ACHN (cell line): ENCODE measurements at regions not wholly inside any gene's neighbourhood (a gene's known extent, or its start where the extent isn't known, plus 50 kb on each side); places are given as distances from the start of the nearest gene placed in this dataset.

Source experiments
- DNase-seq: peaks from one replicate; pipeline ENCODE4 v3.0.0-alpha.2; 2015
- in situ Hi-C: cut with HindIII; loops from 2 replicates; pipeline ENCODE4 v1.10.0; 2017; ENCODE audit warnings: low sequenced_read_pairs, low pct_ligation_motif_present, low pct_unique_long_range_greater_than_20kb

DNA sequence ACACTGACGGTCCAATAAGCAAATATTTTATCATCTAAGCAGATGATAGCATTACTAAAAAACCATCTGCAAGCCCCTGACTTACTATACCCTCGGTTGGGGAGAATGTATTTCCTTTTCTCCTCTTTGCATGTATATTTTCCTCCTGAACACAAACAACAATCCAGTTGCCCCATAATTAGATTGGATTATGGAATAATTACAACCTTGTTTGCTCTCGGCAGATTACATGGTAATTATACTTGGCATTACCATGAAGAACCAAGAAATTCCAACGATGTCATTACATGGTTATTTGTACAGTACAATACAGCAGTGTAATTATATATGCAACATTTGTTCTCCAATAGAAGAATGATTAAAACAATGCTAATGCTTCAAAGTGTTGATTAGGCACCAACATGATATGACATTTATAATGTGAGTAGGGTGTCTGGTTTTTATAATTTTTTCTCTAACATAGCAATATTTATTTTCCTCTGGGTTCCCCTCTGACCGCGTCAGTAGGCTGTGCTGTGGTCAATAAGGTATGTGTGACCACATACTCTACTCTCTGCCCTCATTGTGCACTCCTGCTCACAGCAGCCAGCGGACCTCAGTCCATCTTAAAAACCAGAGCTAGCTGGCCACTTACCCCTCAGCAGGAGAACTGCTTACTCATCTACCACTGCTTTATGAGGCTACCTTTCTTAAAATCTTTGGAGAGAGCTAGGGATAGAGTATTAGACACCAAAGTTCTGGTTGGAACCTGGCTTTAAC, 176.1 kb downstream of the INSIG2 start:
- no peak for DNase-seq
- in situ Hi-C loops = no loop called here

DNA sequence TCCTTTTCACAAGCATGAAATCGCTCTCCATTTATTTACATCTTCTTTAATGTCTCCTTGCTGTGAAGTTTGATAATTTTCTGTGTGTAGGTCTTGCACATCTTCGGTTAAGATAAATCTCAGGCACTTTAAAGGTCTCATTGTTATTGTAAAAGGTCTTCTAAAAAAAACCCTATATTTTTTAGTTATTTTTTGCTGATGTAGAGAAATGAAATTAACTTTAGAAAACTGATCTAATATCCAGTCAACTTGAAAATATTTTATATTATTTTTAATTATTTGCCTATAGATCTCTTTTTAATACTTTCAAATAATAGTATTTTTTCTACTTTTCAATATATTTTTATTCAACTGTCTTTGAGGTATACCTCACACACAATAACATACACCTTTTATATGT, 169.4 kb downstream of the INSIG2 start:
- DNase-seq = no peak
- in situ Hi-C loops = no loop called here

DNA sequence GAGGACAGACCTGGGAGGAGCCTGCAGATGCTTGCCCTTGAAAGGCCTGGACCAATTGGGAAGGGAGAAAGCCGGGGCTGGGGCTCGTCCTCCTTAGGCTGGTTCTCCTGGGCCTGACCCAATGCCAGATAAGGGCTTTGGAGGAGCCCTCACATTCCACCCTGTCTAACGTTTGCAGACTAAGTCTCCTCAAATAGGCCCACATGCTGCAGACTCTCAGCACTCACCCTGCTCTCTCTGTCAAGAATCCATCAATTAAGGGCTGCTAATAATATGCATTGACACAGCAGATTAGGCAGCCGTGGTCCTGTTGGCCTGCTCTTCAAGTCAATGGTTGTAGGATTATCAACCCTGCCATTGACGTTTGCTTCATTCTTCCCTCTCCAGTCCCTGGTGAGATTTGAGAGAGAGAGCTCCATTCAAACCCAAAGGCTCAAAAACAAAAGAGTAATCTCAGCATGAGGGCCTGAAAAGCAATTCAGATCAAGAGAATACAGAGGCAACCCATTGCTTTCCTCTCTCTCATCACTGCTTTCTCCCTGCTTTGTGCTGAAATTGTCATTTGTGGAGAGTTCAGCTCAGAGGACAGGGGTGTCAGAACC, 167.6 kb downstream of the INSIG2 start:
- no peak for DNase-seq
- in situ Hi-C loops = no loop called here

DNA sequence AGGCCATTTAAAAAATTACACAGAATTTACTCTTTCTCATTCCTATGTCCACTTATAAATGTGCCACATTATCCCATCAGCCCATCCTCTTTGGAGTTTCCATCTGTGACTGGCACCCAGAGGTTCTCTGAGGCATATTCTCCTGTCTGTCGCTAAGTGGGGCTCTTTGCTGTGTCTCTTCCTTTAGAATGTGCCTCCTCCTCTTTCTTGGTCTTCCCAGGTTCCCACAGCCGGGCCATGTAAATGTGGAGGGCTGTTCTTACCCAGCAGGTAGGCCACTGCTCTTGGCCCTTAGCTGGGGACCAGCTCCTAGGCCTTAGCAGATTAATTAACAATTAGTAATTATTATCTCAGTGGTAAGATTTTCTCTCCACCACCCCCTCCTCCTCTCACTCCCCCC, 167.0 kb downstream of the INSIG2 start:
- in situ Hi-C loops = no loop called here
- no peak for DNase-seq

DNA sequence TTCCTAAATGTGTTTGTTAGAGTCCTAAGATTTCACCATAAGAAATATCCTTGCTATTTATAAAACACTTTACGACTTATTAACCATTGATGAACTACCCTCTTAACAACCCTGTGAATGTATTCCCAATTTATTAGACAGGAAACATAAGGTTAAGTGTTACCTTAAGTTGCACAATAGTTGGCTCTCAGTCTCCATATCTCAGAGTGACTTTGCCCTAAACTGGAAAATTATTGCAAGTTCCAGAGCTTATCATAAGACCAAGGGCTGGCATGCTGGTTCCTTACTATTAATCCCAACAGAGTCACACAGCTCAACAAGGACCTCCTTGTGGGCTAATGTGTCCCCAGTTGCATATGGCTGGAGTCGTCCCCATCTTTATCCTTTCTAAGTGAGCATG, 165.8 kb downstream of the INSIG2 start:
- no peak for DNase-seq
- in situ Hi-C loops = no loop called here

DNA sequence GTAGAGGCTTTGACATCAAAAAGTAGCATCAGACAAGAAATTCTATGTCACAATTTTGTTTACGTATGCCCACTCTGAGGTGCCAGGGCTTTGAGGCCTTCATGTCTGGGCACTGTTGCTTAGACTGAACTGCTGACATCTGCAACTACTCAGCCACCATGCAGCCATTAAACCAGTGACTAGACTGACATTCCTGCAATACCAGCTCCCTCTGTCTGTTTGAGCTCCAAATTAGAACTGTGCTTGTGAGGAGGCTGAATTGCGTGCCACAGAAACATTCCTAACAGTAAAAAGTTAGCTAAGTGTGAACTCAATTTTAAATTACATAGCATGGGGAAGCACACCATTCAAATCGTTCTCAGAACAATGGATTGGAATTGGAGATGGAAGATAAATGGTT, 163.2 kb downstream of the INSIG2 start:
- no peak for DNase-seq
- in situ Hi-C loops = no loop called here

DNA sequence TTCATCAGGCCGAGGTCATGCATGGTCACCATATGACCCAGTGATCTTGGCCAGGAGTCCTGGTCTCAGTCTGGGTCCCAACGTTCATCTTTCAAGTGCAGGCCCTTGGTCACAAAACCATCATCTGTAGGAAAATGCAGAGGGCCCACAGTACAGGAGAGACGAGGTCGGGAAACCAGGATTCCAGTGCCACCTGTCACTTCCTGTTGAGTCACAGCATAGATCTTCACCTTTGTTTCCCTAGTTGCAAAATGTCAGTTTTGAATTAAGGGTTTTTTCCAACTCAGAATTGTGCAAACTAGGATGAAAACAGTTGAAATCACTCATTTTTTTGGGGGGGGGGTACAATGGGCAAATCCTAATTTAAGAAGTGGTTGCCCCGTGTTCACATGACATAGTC, 162.2 kb downstream of the INSIG2 start:
- DNase-seq = no peak
- in situ Hi-C loops = no loop called here

DNA sequence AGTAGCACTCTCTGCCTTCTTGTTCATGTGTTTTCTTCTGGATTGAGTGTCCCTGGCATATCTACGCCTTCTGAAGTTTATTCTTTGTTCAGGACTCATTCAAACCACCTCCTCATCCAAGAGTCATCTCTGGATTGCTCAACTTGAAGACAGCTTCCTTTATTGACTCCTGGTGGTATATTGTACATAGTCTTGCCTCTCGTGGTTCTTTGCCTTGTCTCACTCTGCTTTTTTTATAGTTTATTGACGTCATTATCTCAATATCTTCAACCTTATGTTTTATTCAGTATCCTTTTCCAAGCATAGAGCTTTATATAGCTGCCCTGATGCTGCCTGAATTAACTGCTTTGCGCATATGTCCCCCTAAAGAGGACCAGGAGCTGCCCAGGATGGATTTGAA, 161.7 kb downstream of the INSIG2 start:
- no peak for DNase-seq
- in situ Hi-C loops = no loop called here

DNA sequence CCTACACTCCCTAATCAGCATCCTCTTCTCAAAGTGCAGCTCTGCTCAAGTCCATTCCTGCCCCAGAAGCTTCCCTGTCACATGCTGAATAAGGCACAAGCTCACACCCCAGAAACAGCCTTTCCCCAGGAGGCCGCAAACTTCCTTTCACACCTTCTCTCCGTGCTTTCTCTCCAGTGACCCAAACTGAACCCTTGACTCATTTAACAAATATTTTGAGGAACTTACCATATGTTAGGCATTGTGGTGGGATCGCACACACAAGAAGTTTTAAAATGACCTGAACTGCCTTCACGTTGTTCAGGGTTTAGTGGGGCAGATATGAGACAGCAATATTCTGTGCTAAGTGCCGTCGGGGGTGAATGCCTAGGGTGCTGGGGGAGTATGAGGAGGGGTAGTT, 161.3 kb downstream of the INSIG2 start:
- in situ Hi-C loops = no loop called here
- no peak for DNase-seq

DNA sequence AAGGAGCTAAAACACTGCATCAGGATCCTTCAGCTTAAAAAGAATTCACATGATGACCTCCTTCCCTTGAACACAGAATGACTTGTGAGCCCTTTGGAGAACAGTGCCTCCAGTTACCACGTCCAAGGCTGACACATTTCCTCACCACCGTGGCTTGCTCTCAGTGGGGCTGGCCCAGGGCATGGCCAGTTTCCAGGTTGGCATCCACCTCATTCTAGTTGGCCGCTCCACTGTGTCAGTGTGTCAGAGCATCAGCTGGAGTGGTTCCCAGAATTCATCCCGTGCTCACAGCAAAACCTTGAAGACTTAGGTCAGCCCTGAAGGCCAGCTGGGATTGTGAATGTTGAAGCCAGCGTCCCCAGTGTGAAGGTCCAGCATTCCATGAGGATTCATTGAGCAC, 158.5 kb downstream of the INSIG2 start:
- in situ Hi-C loops = no loop called here
- no peak for DNase-seq

DNA sequence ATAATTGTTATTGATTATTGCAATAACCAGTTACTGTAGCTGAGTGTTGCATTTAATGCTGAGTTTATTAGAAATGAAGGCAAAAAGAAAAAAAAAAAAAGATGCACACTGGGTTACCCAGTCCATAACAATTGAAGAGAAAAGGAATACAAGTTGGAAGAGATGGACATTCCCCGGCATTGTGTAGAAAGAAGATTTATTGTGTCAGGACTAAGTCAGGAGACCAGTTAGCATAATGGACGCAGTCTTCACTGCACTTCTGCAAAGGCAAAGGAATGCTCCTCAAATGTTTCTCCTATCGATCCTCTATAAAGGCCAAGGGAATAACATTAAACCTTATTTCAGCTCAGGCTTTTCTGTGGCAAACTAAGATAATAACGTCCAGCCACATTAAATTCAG, 157.8 kb downstream of the INSIG2 start:
- in situ Hi-C loops = no loop called here

DNA sequence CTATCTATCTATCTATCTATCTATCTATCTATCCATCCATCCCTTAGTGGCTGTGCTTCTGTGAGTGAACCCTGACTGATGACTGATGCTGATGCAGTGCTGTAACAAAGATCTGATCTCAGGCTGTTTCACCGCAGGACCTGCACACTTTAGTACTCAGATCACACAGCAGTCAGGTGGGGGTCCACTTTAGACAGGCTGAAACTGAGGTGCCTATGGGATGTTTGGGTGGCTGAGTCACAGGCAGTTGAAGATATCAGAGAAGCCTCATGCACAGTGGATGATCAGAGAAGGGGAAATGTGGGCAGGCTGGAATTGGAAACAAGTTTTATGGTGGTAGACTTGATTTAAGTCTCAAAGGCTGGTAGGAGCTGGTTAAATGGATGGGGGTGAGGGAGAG, 156.4 kb downstream of the INSIG2 start:
- no peak for DNase-seq
- in situ Hi-C loops = no loop called here

More for the DNA sequence above, 157.8 kb downstream of the INSIG2 start:
- no peak for DNase-seq

DNA sequence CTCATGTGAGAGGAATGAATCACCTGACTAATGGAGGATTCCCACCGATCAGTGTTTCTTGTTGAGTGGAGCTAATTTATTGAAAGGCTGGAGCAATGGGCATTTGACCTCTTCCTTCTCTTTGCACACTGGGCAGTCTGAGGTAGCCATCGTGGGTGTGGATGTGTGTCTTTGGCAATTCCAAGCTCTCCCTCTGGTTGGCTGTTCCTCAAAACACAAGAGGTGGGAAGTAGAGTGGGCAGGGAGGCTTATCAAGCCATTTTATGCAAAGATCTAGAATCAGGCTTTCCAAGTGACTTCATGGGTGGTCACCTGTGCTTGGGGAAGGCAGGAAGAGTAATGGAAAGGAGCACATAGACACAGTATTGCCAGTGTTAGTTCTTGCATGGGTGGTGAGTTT, 154.8 kb downstream of the INSIG2 start:
- in situ Hi-C loops = no loop called here
- no peak for DNase-seq

DNA sequence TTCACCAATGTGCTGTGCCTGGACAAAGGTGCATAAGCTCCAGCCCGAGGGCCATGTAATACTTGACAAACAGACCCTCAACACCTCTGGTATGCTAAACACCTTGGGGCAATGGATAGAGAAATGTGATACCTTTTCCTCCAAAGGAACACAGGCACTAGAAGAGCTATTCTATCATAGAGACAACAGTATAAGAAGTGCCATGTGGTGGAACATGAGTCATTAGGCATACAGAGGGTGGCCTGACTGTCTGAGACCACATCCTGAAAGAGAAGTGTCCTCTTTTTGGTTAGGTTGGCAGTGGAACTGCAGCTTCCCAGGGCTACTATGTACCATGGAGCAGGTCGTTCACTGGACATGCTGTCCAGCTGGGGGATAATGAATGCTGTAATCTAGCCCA, 153.9 kb downstream of the INSIG2 start:
- DNase-seq = no peak
- in situ Hi-C loops = no loop called here

DNA sequence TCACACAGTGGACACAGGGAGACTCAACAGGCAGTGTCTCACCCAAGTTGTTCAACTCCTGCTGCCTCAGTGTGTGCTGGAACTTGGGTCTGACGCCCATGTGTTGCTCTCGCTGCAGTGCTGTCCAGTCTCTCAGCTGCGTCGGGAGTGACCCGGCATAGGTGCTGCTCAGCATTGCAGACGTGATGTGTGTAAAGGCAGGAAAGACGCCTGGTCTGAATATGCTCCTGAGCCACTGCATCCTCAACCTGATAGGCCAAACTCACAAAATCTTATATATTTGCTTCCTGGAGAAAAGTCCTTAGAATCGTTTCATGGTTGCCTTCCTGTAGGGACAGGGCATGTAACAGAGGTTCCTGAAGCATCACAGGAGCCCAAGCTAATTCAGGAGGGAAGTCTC, 152.9 kb downstream of the INSIG2 start:
- no peak for DNase-seq
- in situ Hi-C loops = no loop called here

DNA sequence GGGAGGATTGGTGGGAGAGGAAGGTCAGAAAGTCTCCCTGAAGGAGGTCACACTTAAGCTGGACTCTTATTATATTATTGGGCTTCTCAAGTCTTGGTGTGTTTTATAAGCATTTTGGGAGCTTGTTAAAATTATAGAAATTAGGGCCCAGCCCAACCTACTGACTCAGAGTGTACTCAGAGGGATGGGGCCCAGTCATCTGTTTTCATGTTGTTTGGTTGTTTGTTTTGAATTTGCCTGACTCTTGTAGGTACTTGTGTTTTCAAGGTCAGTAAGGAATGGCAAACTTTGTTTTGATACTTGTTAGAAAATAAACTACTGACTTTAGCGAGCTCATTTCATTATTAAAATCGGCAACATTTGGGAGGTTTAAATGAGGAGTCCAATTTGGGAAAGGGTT, 152.0 kb downstream of the INSIG2 start:
- in situ Hi-C loops = no loop called here

DNA sequence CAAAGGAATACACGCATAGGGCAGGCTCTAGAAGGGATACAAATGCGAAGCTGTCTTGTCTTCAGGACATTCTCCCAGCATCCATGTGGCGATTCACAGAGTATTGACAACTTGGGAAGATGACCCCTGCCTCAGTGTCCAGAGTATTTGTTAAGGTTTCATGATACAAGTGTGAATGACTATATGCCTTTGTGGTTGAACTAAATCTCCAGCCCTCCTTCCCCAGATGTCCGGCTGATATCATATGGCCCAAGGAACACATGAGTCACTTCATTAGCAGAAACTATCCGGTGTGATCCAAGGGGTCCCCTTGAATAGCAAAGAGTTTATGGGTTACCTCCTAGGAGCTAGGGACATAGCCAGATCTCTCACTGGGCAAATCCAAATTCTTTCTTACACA, 151.0 kb downstream of the INSIG2 start:
- in situ Hi-C loops = no loop called here
- DNase-seq = no peak

More for the DNA sequence above, 152.0 kb downstream of the INSIG2 start:
- no peak for DNase-seq

DNA sequence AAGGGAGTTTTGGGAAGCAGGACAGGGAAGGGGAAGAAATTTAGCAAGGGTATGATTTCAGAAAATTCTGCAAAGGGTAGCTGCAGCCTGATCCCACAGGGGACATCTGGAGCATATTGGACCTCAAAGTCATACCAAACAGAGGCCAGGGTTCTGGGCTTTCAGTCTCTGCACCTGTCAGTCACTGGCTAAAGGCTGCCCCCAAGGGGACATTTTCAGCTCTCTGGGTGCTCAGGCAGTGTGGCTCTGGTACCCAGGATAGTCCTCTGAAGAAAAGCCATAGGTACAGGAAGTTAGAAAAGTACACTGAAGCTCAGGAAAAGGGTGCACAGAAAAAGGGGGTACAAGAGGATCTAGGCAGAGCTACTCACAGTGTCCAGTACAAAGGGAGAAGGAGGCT, 149.2 kb downstream of the INSIG2 start:
- in situ Hi-C loops = no loop called here
- no peak for DNase-seq

DNA sequence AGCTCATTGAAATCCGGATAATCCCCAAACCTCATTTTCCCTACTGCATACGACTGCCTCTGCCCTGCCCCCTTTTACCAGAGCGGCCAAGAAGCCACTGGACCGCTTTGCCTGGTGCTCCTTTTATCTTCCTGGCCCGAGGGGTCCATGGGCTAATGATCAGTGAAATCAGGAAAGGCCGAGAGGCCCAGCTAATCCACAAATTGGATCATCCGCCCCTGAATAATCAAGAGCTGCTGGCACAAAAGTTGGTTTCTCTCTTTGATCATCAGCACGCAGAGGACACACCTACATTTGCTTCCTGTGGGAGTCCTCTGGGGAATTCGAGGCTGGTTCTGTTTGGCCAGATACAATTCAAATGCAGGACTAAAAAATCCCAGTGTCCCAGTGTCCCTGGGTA, 144.5 kb downstream of the INSIG2 start:
- in situ Hi-C loops = no loop called here
- DNase-seq = no peak

DNA sequence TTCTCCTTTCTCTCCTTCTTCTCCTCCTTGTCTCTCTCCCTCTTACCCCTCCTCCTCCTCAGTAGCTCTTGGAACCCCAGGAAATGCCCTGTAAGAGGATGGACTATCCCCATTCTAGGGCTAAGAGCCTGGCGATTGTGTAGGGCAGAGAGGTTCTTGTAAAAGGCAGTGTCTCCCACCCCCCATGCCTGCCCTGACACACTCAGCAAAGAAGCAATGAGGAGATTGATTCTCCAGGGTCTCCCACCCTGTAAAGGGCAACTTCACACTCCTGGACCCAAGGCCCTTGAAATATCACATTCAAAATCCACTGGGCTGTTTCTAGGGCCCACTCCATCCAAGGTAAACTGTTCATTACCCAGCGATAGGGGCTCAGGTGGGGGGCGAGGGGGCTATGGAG, 144.1 kb downstream of the INSIG2 start:
- in situ Hi-C loops = no loop called here

More for the DNA sequence above, 144.1 kb downstream of the INSIG2 start:
- DNase-seq = no peak
